CD4-positive, alpha-beta T cell (primary cell): ENCODE measurements at regions not wholly inside any gene's neighbourhood (a gene's known extent, or its start where the extent isn't known, plus 50 kb on each side); places are given as distances from the start of the nearest gene placed in this dataset.

Experiments used
- ATAC-seq: fragments of 200-7000 bp; cut with Tn5 transposase; one replicate; pipeline ENCODE4 v1.10.0; 2022; ENCODE audit warnings: mild to moderate bottlenecking; ENCODE audit not compliant: poor library complexity
- CTCF ChIA-PET: fragments of 350-600 bp; sonication (Branson Sonifier 250); formaldehyde crosslinking; loops from one replicate; lab custom pipeline; 2021; ENCODE audit warnings: antibody characterized with exemption, inconsistent platforms; lab: Charles Lee
- POLR2A ChIA-PET: fragments of 350-600 bp; sonication (Branson Sonifier 250); formaldehyde crosslinking; loops from one replicate; lab custom pipeline; 2021; ENCODE audit warnings: antibody characterized with exemption, inconsistent platforms; lab: Charles Lee
- DNase-seq, 14 experiments: peaks; one replicate each; pipeline ENCODE4 v3.0.0-alpha.2; 2013 to 2020; ENCODE audit warnings: mixed read lengths in 2 of 14
- H3K27ac ChIP-seq, 2 donors: one replicate each; pipeline versions ENCODE4 v1.5.1 to v1.7.0; 2013; ENCODE audit warnings: low read length in 2 of 2, low read depth in 1 of 2, mild to moderate bottlenecking in 1 of 2
- H3K27me3 ChIP-seq, 2 experiments: 1 replicate in 1 of 2; 2 replicates in 1 of 2; pipeline versions ENCODE4 v1.6.1 to v1.7.0; 2013; ENCODE audit warnings: low read length in 2 of 2, control low read depth in 1 of 2, mild to moderate bottlenecking in 1 of 2, moderate library complexity in 1 of 2; ENCODE audit not compliant: insufficient read depth in 2 of 2, control insufficient read depth in 1 of 2
- H3K36me3 ChIP-seq: one replicate; pipeline ENCODE4 v1.6.1; 2013; ENCODE audit warnings: low read length, control low read depth; ENCODE audit not compliant: insufficient read depth
- H3K4me1 ChIP-seq: one replicate; pipeline ENCODE4 v1.6.1; 2013; ENCODE audit warnings: low read length, control low read depth; ENCODE audit not compliant: insufficient read depth
- H3K4me3 ChIP-seq: one replicate; pipeline ENCODE4 v1.5.1; 2013; ENCODE audit warnings: mild to moderate bottlenecking, low read length, moderate library complexity
- H3K9me3 ChIP-seq, 2 experiments: 1 replicate in 1 of 2; 2 replicates in 1 of 2; pipeline versions ENCODE4 v1.6.1 to v1.7.0; 2013; ENCODE audit warnings: low read length in 2 of 2, mild to moderate bottlenecking in 2 of 2, control low read depth in 1 of 2, moderate library complexity in 1 of 2; ENCODE audit not compliant: control insufficient read depth in 1 of 2, insufficient read depth in 1 of 2
- H3K27ac Mint-ChIP-seq: one replicate; pipeline ENCODE4 v1.8.0; 2020; ENCODE audit warnings: mixed read lengths
- H3K27me3 Mint-ChIP-seq: one replicate; pipeline ENCODE4 v1.8.0; 2021; ENCODE audit warnings: mixed read lengths
- H3K36me3 Mint-ChIP-seq: one replicate; pipeline ENCODE4 v1.8.0; 2021; ENCODE audit warnings: low read depth, mixed read lengths
- H3K4me1 Mint-ChIP-seq: one replicate; pipeline ENCODE4 v1.8.0; 2021; ENCODE audit warnings: low read depth, mixed read lengths
- H3K4me3 Mint-ChIP-seq: one replicate; pipeline ENCODE4 v1.8.0; 2020; ENCODE audit warnings: mild to moderate bottlenecking, mixed read lengths
- H3K9me3 Mint-ChIP-seq: one replicate; pipeline ENCODE4 v1.8.0; 2020; ENCODE audit warnings: mixed read lengths
- intact Hi-C, 2 experiments: fragments of 100-400 bp; cut with DNase I in 1 of 2; cut with micrococcal nuclease in 1 of 2; formaldehyde crosslinking; loops; one replicate each; pipeline versions ENCODE4 v1.15.1 to v1.9.0; 2023 to 2025; cut with DNase I, micrococcal nuclease
- TF ChIP-seq, protein P1 (sequence below): fragments of 200-600 bp; IDR thresholded peaks from one replicate; pipeline ENCODE4 v1.8.0; 2022; ENCODE audit warnings: antibody characterized with exemption, mild to moderate bottlenecking

DNA sequence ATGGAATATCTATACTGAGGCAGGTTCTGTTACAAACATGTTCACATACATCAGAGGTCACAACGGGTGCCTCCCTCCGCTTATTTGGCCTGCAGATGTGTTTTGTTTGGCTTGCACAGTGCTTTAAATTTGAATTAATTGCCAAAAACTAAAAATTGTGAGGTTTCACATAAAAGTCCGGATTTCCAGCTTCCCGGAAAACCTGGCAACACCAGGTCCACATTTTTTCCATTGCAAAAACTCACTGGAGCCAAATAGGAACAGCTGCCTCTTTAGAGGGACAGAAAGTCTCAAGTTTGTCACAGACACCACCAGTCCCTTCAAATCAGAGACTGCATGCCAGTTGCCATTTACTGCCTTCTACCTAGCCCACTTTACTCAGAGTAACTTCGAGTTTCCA lies 205.9 kb upstream of the MDFIC2 start:
- CTCF ChIA-PET = no interaction called here
- peaks cover 25% of the 10 kb centered on the region for H3K27me3 Mint-ChIP-seq
- no peaks in the 10 kb centered on the region for H3K36me3 Mint-ChIP-seq

GRCh38 chr3:70517124-70517890 lies 204.9 kb upstream of the MDFIC2 start:
- Histone ChIP-seq H3K4me3 (no peak overlapping the region), H3K27me3 (peaks cover 0 to 7% of the 10 kb centered on the region in 2 experiments), H3K36me3 (no peaks in the 10 kb centered on the region), H3K27ac (no peak overlapping the region), H3K4me1 (no peaks in the 10 kb centered on the region), H3K9me3 (no peaks in the 10 kb centered on the region)
- intact Hi-C loops = no loop called here
- CTCF ChIA-PET = no interaction called here
- peaks cover 30% of the 10 kb centered on the region for H3K27me3 Mint-ChIP-seq
- ATAC-seq (no peak), DNase-seq (no peak)
- no peaks in the 10 kb centered on the region for H3K9me3 Mint-ChIP-seq
- no peak overlapping the region for H3K4me3 Mint-ChIP-seq
- no peaks in the 10 kb centered on the region for H3K4me1 Mint-ChIP-seq
- TF ChIP-seq, protein P1, sequence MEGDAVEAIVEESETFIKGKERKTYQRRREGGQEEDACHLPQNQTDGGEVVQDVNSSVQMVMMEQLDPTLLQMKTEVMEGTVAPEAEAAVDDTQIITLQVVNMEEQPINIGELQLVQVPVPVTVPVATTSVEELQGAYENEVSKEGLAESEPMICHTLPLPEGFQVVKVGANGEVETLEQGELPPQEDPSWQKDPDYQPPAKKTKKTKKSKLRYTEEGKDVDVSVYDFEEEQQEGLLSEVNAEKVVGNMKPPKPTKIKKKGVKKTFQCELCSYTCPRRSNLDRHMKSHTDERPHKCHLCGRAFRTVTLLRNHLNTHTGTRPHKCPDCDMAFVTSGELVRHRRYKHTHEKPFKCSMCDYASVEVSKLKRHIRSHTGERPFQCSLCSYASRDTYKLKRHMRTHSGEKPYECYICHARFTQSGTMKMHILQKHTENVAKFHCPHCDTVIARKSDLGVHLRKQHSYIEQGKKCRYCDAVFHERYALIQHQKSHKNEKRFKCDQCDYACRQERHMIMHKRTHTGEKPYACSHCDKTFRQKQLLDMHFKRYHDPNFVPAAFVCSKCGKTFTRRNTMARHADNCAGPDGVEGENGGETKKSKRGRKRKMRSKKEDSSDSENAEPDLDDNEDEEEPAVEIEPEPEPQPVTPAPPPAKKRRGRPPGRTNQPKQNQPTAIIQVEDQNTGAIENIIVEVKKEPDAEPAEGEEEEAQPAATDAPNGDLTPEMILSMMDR = no peak
- no peak overlapping the region for H3K27ac Mint-ChIP-seq
- H3K36me3 Mint-ChIP-seq = no peaks in the 10 kb centered on the region
- POLR2A ChIA-PET = no interaction called here

More for the DNA sequence above, 205.9 kb upstream of the MDFIC2 start:
- Histone ChIP-seq H3K27me3 (peaks cover 0 to 7% of the 10 kb centered on the region in 2 experiments), H3K9me3 (no peaks in the 10 kb centered on the region), H3K4me3 (no peak overlapping the region), H3K27ac (no peak overlapping the region), H3K36me3 (no peaks in the 10 kb centered on the region), H3K4me1 (no peaks in the 10 kb centered on the region)
- Mint-ChIP-seq H3K4me3 (no peak overlapping the region), H3K4me1 (no peaks in the 10 kb centered on the region), H3K27ac (no peak overlapping the region), H3K9me3 (no peaks in the 10 kb centered on the region)
- TF ChIP-seq, protein P1 = no peak
- intact Hi-C loops = no loop called here
- POLR2A ChIA-PET = no interaction called here
- DNase-seq (no peak), ATAC-seq (no peak)

DNA sequence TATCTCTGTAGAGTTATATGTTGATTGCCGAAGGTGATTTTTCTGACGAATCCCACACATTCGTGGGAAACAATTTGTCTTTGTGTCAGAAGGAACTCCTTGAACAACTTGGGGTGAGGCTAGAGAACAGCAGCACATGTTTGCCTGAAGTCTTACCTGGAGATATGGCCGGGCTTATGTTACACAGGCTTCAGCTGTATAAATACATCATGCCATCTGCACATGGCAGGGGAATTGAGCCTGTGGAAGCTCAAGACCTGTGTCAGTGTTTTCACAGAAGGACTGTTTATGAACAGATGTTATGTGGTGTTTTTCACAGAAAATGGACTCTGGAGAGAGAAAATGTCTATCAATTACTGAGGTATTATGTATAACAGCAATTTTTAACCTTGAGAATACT lies 203.6 kb upstream of the MDFIC2 start:
- Mint-ChIP-seq H3K27ac (no peak overlapping the region), H3K4me1 (no peaks in the 10 kb centered on the region), H3K9me3 (no peaks in the 10 kb centered on the region), H3K4me3 (no peak overlapping the region), H3K36me3 (no peaks in the 10 kb centered on the region), H3K27me3 (peaks cover 30% of the 10 kb centered on the region)
- ChIA-PET POLR2A (no interaction called here), CTCF (no interaction called here)
- H3K27ac ChIP-seq = no peak overlapping the region
- ATAC-seq (no peak), DNase-seq (no peak)
- intact Hi-C loops = no loop called here
- H3K4me1 ChIP-seq = no peaks in the 10 kb centered on the region
- no peak overlapping the region for H3K4me3 ChIP-seq
- H3K36me3 ChIP-seq = no peaks in the 10 kb centered on the region
- H3K27me3 ChIP-seq = peaks cover 0 to 7% of the 10 kb centered on the region in 2 experiments
- H3K9me3 ChIP-seq = no peaks in the 10 kb centered on the region
- TF ChIP-seq, protein P1 = no peak
